Body of pancreas (tissue), 4 donors: ENCODE measurements at regions not wholly inside any gene's neighbourhood (a gene's known extent, or its start where the extent isn't known, plus 50 kb on each side); places are given as distances from the start of the nearest gene placed in this dataset.

Experiments used
- CTCF ChIP-seq, 7 experiments: fragments of 450-650 bp in 4 of 7; fragments of 200-600 bp in 3 of 7; sonication (generic) in 3 of 7; IDR thresholded peaks; one replicate each; pipeline ENCODE4 v1.5.1; 2016 to 2019; ENCODE audit warnings: antibody characterized with exemption in 7 of 7
- POLR2A ChIP-seq, 3 donors: fragments of 450-650 bp; IDR thresholded peaks; one replicate each; pipeline ENCODE4 v1.6.1; 2016; ENCODE audit warnings: antibody characterized with exemption in 3 of 3, mild to moderate bottlenecking in 2 of 3

GRCh38 chr2:146893500-146894041 lies 951.3 kb upstream of the ACVR2A start:
- no peak for TF ChIP-seq CTCF (IDR thresholded peaks at IDR 0.05)
- TF ChIP-seq POLR2A (IDR thresholded peaks at IDR 0.05): no peak
